ENCODE measurements at regions not wholly inside any gene's neighbourhood (a gene's known extent, or its start where the extent isn't known, plus 50 kb on each side); places are given as distances from the start of the nearest gene placed in this dataset.
"Not testable (repeated sequence)": the region's sequence is repeated elsewhere in the genome, so short reads cannot be mapped to it uniquely, and the experiment has no call there.

- no peak for DNase-seq (ENCODE audit: low spot score)
Measured at GRCh38 chrX:10965174-10965798, 145.8 kb upstream of the HCCS start.

GRCh38 chrX:10966057-10966456 lies 145.1 kb upstream of the HCCS start:
- DNase-seq (ENCODE audit: low spot score), result no peak

GRCh38 chrX:10971176-10971575 lies 140.0 kb upstream of the HCCS start:
- DNase-seq (ENCODE audit: low spot score), result no peak

DNA sequence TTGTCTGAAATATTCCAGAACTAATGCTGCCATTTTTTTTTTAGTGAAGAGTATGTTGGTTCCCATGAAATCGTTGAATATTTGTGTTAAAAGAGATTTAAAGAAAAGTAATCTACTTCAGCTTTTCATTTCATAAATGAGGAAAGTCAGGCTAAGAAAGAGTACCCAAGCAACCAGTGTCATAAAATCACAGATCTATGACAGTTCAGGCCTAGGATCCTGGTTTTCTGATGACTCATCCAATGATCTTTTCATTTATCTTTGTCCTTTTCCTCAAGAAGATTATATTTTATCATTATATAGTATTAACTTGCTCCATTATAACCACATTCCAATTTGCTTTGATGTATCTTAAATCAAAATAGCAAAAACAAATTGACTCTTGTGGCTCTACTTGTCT lies 139.4 kb upstream of the HCCS start:
- DNase-seq (ENCODE audit: low spot score), result no peak

DNA sequence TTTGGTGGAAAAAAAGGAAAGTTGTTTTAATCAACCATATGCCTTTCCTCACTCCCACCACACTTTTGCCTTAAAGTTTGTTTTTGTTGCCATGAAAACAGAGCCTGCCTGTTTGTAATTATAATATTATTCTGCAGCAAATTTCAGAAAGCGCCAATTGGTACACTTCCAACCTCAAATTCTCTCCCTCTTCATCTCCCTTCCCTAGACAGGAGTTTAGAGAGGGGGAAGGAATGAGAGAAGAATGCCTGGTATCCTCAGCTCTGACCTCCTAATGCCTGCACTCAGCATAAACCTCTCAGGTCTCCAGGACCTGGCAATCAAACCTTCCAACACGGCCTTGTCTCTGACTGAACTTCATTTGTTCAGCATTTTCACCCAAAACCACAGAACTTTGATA lies 138.4 kb upstream of the HCCS start:
- no peak for DNase-seq (ENCODE audit: low spot score)

DNA sequence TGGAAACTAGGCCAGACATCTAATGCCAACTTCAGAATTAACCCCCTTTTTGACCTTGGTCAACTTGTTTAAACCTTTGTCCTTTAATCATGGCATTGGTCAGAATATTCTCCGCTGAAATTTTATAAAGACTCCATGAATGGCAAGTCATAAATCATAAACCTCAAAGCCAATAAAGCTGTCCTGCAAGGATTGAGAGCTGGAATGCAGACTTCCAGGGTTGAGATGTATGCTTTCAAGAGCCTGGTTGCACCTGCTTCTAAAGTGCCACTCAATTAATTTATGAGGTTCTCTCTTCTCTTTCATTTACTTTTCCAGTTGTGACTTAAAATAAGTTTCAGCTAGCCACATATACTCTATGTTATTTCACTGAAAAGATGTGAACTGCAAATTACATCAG lies 136.2 kb upstream of the HCCS start:
- no peak for DNase-seq (ENCODE audit: low spot score)

GRCh38 chrX:10979956-10980355 lies 131.2 kb upstream of the HCCS start:
- no peak for DNase-seq (ENCODE audit: low spot score)

DNA sequence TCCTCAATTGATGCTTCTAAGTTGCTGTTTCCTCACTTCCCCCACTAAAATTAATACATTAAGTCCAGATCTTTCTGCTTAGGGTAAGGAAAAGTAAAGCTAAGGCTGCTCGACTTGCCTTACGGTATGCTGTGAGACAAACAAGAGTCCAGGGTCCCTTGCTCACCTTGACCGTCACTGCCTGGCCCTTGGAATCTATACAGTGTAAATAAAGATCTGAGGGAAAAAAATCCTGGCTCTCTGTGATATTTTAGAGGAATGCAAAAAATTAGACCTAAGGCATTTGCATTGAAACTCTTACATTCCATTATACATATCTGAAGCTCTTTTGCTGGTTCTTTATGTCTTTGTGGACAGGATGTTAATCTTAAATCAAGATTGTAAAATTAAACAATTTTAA lies 129.6 kb upstream of the HCCS start:
- DNase-seq (ENCODE audit: low spot score), result no peak

DNA sequence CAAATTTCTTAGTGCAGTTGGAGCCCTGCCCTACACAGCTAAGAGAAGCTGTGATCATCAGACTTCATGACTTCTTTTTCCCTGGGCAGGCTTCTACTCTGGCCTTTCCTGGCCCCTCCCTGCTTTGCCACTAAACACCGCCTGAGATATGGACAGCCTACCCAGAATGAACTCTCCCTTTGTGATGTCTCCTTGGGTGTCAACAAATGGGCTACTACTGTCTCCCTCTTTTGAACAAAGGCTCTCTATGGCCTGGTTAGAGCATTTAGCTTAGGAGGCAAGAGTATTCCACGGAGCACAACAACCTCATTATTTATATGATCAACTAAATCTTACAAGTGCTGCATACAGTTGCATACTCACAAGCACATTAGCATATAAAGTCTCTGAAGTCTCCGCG lies 127.6 kb upstream of the HCCS start:
- peak; percentile 64 for DNase-seq (ENCODE audit: low spot score)

DNA sequence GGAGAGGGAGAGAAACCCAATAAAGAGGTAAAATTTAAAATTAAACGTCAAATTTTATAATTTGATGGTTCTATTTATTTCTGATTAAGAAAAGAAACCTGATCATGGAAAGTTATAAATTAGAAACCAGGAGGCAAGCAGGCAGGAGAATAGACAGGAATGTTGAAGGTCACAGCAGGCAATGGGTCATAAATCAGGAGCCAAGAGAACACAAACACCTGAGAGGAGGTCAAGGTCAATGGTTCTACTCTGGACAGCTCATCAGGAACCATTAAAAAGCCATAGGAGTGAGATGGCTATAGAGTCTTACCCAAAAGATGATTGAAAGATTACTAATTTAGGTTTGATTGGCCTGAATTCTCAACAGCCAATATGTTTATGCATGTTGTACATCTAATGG lies 126.9 kb upstream of the HCCS start:
- DNase-seq (ENCODE audit: low spot score), result no peak

GRCh38 chrX:10986616-10987015 lies 124.5 kb upstream of the HCCS start:
- no peak for DNase-seq (ENCODE audit: low spot score)

DNA sequence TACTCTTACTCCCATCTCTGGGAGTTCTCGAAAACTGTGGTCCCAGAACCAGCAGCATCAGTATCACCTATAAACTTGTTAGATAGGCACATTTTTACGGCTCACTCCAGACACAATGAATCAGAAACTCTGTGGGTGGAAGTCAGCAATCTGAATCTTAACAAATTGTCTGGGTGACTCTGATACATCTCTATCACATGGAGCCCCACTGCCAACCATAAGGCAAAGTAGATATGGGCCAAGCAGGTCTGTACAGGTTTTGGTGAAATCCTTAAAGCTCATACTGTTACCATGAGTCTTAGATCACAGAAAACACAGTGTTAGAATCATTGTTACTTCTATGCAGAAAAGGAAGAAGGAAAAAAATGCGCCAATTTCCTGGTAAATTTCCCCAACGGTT lies 122.5 kb upstream of the HCCS start:
- DNase-seq (ENCODE audit: low spot score), result no peak

DNA sequence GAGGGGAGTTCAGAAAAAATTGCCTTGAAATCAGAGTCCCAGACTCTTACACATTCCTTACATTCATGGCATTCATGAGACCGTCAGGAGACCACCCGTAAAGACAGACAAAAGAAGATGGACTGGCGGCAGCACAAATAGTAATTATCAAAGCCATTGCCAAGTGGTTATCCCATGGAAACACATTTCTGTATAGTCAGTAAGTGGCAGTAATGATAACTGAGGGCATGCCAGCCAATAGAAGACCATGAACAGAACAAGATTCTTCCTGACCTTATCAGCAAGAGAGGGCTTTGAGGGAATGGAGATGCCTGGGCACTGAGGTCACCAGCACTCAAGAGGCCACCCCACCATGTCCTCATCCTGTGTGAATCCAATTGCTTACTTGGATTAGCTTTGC lies 121.7 kb upstream of the HCCS start:
- no peak for DNase-seq (ENCODE audit: low spot score)

DNA sequence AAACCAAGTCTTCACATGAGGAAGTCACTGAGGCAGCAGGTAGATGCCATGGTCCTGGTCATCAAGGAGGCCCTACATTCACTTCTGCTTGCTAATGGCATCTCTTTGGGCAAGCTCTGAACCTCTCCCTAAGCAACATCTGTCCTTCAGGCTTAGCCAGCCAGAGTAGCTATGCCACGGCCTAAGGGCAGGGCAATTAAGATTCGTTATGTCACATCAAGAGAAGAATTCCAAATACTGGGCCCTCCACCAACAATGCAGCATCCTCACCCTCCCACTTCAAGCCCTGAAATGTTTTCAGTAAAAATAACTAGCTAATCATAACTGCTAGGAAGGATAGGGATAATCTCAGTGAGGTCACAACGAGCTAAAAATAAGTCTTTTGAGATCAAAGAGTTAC lies 120.7 kb upstream of the HCCS start:
- no peak for DNase-seq (ENCODE audit: low spot score)

GRCh38 chrX:10990976-10991375 lies 120.2 kb upstream of the HCCS start:
- DNase-seq (ENCODE audit: low spot score), result no peak

GRCh38 chrX:10992110-10992509 lies 119.0 kb upstream of the HCCS start:
- no peak for DNase-seq (ENCODE audit: low spot score)

- DNase-seq (ENCODE audit: low spot score), result not testable (repeated sequence)
Measured at GRCh38 chrX:11007076-11007475, 104.1 kb upstream of the HCCS start.

- DNase-seq (ENCODE audit: low spot score), result no peak
Measured at GRCh38 chrX:11010476-11010875, 100.7 kb upstream of the HCCS start.

GRCh38 chrX:11016728-11017127 lies 94.4 kb upstream of the HCCS start:
- no peak for DNase-seq (ENCODE audit: low spot score)

DNA sequence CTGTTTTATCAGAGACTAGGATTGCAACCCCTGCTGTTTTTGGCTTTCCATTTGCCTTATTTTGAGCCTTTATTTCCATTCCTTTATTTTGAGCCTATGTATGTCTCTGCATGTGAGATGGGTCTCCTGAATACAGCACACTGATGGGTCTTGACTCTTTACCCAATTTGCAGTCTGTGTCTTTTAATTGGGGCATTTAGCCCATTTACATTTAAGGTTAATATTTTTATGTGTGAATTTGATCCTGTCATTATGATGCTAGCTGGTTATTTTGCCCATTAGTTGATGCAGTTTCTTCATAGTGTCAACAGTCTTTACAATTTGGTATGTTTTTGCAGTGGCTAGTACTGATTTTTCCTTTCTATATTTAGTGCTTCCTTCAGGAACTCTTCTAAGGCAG lies 88.5 kb upstream of the HCCS start:
- not testable (repeated sequence) for DNase-seq (ENCODE audit: low spot score)

GRCh38 chrX:11039926-11040325 lies 71.2 kb upstream of the HCCS start:
- no peak for DNase-seq (ENCODE audit: low spot score)

DNA sequence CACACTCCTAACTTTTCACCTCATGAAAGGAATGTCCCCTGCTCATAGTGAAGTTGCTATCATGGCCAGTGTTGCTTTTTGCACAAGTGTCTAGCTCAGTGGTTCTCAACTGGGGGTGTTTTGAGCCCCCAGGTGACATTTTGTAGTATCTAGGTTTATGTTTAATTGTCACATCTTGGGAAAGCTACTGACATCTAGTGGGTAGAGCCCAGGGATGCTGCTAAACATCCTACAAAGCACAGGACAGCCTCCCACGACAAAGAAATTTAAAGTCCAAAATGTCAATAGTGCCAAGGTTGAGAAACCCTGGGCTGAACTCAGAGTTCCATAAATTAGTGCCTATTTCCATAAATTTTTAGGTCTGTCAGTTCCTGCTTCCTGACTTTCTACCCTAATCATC lies 70.7 kb upstream of the HCCS start:
- DNase-seq (ENCODE audit: low spot score), result no peak

GRCh38 chrX:11040996-11041395 lies 70.1 kb upstream of the HCCS start:
- DNase-seq (ENCODE audit: low spot score), result no peak

- no peak for DNase-seq (ENCODE audit: low spot score)
Measured at GRCh38 chrX:11050013-11050412, 61.1 kb upstream of the HCCS start.

GRCh38 chrX:11053351-11053750 lies 57.8 kb upstream of the HCCS start:
- DNase-seq (ENCODE audit: low spot score), result no peak

All from COLO829 (cell line).